LNCAP (cell line): ENCODE measurements at regions not wholly inside any gene's neighbourhood (a gene's known extent, or its start where the extent isn't known, plus 50 kb on each side); places are given as distances from the start of the nearest gene placed in this dataset.

Experiments used
- CTCF ChIP-seq: fragments of 450-650 bp; IDR thresholded peaks from 2 replicates; pipeline ENCODE4 v1.5.1; 2017; ENCODE audit warnings: mild to moderate bottlenecking

GRCh38 chr6:28609672-28610071, 84.0 kb downstream of the GPX5 start:
- TF ChIP-seq CTCF: no peak

GRCh38 chr6:28615616-28615954, 89.9 kb downstream of the GPX5 start:
- no peak for TF ChIP-seq CTCF

GRCh38 chr6:28615955-28616747, 90.5 kb downstream of the GPX5 start:
- no peak for TF ChIP-seq CTCF

GRCh38 chr6:28618898-28619555, 93.3 kb downstream of the GPX5 start:
- no peak for TF ChIP-seq CTCF

- no peak for TF ChIP-seq CTCF
Observed at GRCh38 chr6:28632326-28632851, 106.7 kb downstream of the GPX5 start.

GRCh38 chr6:28633445-28634215, 107.9 kb downstream of the GPX5 start:
- no peak for TF ChIP-seq CTCF

GRCh38 chr6:28634411-28634760, 108.7 kb downstream of the GPX5 start:
- TF ChIP-seq CTCF: no peak
